CD4-positive, alpha-beta T cell (primary cell): ENCODE measurements at regions not wholly inside any gene's neighbourhood (a gene's known extent, or its start where the extent isn't known, plus 50 kb on each side); places are given as distances from the start of the nearest gene placed in this dataset.

Experiments
- ATAC-seq: fragments of 200-7000 bp; cut with Tn5 transposase; one replicate; pipeline ENCODE4 v1.10.0; 2022; ENCODE audit warnings: mild to moderate bottlenecking; ENCODE audit not compliant: poor library complexity
- CTCF ChIA-PET: fragments of 350-600 bp; sonication (Branson Sonifier 250); formaldehyde crosslinking; loops from one replicate; lab custom pipeline; 2021; ENCODE audit warnings: antibody characterized with exemption, inconsistent platforms; lab: Charles Lee
- POLR2A ChIA-PET: fragments of 350-600 bp; sonication (Branson Sonifier 250); formaldehyde crosslinking; loops from one replicate; lab custom pipeline; 2021; ENCODE audit warnings: antibody characterized with exemption, inconsistent platforms; lab: Charles Lee
- DNase-seq, 14 experiments: peaks; one replicate each; pipeline ENCODE4 v3.0.0-alpha.2; 2013 to 2020; ENCODE audit warnings: mixed read lengths in 2 of 14
- H3K27ac ChIP-seq, 2 donors: one replicate each; pipeline versions ENCODE4 v1.5.1 to v1.7.0; 2013; ENCODE audit warnings: low read length in 2 of 2, low read depth in 1 of 2, mild to moderate bottlenecking in 1 of 2
- H3K27me3 ChIP-seq, 2 experiments: 1 replicate in 1 of 2; 2 replicates in 1 of 2; pipeline versions ENCODE4 v1.6.1 to v1.7.0; 2013; ENCODE audit warnings: low read length in 2 of 2, control low read depth in 1 of 2, mild to moderate bottlenecking in 1 of 2, moderate library complexity in 1 of 2; ENCODE audit not compliant: insufficient read depth in 2 of 2, control insufficient read depth in 1 of 2
- H3K36me3 ChIP-seq: one replicate; pipeline ENCODE4 v1.6.1; 2013; ENCODE audit warnings: low read length, control low read depth; ENCODE audit not compliant: insufficient read depth
- H3K4me1 ChIP-seq: one replicate; pipeline ENCODE4 v1.6.1; 2013; ENCODE audit warnings: low read length, control low read depth; ENCODE audit not compliant: insufficient read depth
- H3K4me3 ChIP-seq: one replicate; pipeline ENCODE4 v1.5.1; 2013; ENCODE audit warnings: mild to moderate bottlenecking, low read length, moderate library complexity
- H3K9me3 ChIP-seq, 2 experiments: 1 replicate in 1 of 2; 2 replicates in 1 of 2; pipeline versions ENCODE4 v1.6.1 to v1.7.0; 2013; ENCODE audit warnings: low read length in 2 of 2, mild to moderate bottlenecking in 2 of 2, control low read depth in 1 of 2, moderate library complexity in 1 of 2; ENCODE audit not compliant: control insufficient read depth in 1 of 2, insufficient read depth in 1 of 2
- H3K27ac Mint-ChIP-seq: one replicate; pipeline ENCODE4 v1.8.0; 2020; ENCODE audit warnings: mixed read lengths
- H3K27me3 Mint-ChIP-seq: one replicate; pipeline ENCODE4 v1.8.0; 2021; ENCODE audit warnings: mixed read lengths
- H3K36me3 Mint-ChIP-seq: one replicate; pipeline ENCODE4 v1.8.0; 2021; ENCODE audit warnings: low read depth, mixed read lengths
- H3K4me1 Mint-ChIP-seq: one replicate; pipeline ENCODE4 v1.8.0; 2021; ENCODE audit warnings: low read depth, mixed read lengths
- H3K4me3 Mint-ChIP-seq: one replicate; pipeline ENCODE4 v1.8.0; 2020; ENCODE audit warnings: mild to moderate bottlenecking, mixed read lengths
- H3K9me3 Mint-ChIP-seq: one replicate; pipeline ENCODE4 v1.8.0; 2020; ENCODE audit warnings: mixed read lengths
- intact Hi-C, 2 experiments: fragments of 100-400 bp; cut with DNase I in 1 of 2; cut with micrococcal nuclease in 1 of 2; formaldehyde crosslinking; loops; one replicate each; pipeline versions ENCODE4 v1.15.1 to v1.9.0; 2023 to 2025; cut with DNase I, micrococcal nuclease
- TF ChIP-seq, protein P1 (sequence below): fragments of 200-600 bp; IDR thresholded peaks from one replicate; pipeline ENCODE4 v1.8.0; 2022; ENCODE audit warnings: antibody characterized with exemption, mild to moderate bottlenecking

DNA sequence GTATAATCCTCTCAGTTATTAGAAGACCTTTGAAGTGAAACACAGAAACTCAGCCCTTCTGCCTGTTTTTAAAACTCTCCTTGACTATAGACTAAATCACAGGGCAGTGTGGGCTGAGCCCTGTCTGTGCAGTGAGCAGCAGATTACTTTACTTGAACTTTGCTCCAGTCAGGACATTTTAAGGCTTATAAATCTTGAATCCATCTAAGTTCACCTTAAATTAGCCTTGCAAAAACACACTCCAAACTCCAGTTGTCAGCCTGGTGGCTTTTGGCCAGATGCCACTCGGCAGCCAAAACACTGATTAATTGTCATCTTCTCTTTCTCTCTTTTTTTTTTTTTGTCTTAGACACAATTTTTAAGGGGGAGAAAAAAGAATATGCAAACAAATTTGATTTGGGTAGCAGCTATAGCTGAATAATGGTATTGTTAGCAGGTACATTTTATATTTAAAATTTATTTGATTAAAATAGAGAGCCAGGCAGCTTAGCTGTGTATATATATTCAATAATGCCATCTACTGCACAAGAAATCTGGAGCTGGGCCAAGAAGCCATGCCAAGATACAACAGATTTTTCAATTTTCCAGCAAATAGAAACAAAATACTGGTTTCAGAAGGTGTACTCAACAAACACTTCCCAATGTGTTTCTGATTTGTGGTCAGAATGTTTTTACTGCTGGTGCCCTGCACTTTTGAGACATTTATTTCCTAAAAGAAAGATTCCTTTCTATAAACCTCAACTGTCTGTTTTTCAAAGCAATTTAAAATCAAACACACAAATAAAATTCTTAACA, 247.7 kb downstream of the TFEC start:
- DNase-seq (no peak), ATAC-seq (no peak)
- no peaks in the 10 kb centered on the region for H3K36me3 Mint-ChIP-seq
- H3K4me1 Mint-ChIP-seq: no peaks in the 10 kb centered on the region
- intact Hi-C loops: no loop called here
- ChIA-PET POLR2A (no interaction called here), CTCF (no interaction called here)
- Histone ChIP-seq H3K9me3 (no peaks in the 10 kb centered on the region), H3K27me3 (no peaks in the 10 kb centered on the region), H3K4me3 (no peak overlapping the region), H3K36me3 (no peaks in the 10 kb centered on the region), H3K27ac (no peak overlapping the region), H3K4me1 (no peaks in the 10 kb centered on the region)
- H3K27ac Mint-ChIP-seq: no peak overlapping the region
- TF ChIP-seq, protein P1, sequence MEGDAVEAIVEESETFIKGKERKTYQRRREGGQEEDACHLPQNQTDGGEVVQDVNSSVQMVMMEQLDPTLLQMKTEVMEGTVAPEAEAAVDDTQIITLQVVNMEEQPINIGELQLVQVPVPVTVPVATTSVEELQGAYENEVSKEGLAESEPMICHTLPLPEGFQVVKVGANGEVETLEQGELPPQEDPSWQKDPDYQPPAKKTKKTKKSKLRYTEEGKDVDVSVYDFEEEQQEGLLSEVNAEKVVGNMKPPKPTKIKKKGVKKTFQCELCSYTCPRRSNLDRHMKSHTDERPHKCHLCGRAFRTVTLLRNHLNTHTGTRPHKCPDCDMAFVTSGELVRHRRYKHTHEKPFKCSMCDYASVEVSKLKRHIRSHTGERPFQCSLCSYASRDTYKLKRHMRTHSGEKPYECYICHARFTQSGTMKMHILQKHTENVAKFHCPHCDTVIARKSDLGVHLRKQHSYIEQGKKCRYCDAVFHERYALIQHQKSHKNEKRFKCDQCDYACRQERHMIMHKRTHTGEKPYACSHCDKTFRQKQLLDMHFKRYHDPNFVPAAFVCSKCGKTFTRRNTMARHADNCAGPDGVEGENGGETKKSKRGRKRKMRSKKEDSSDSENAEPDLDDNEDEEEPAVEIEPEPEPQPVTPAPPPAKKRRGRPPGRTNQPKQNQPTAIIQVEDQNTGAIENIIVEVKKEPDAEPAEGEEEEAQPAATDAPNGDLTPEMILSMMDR: no peak
- no peaks in the 10 kb centered on the region for H3K9me3 Mint-ChIP-seq
- H3K27me3 Mint-ChIP-seq: peaks cover under 1% of the 10 kb centered on the region
- no peak overlapping the region for H3K4me3 Mint-ChIP-seq

DNA sequence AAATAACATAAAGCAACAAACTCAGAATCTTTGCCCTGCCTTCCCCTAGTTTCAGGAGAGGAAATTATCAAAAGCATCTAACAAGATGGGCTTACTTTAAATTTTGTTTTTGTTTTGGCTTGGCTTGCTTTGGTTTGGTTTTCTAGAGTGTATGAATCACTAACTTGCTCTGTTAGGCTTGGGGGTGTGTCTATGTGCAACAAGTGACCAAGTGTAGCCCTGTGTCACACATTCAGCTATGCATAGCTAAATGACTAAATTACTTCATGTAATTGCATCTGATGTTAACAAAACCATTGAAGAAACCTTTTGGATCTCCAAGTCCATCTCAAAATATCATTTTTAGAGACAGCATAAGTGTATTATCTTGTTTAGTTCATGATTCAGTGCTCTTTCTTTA, 251.0 kb downstream of the TFEC start:
- H3K36me3 Mint-ChIP-seq: no peaks in the 10 kb centered on the region
- no peaks in the 10 kb centered on the region for H3K4me1 Mint-ChIP-seq
- POLR2A ChIA-PET: no interaction called here
- no peaks in the 10 kb centered on the region for H3K4me1 ChIP-seq
- H3K27me3 ChIP-seq: no peaks in the 10 kb centered on the region
- DNase-seq (no peak), ATAC-seq (no peak)
- H3K9me3 ChIP-seq: no peaks in the 10 kb centered on the region
- H3K9me3 Mint-ChIP-seq: no peaks in the 10 kb centered on the region
- H3K27ac ChIP-seq: no peak overlapping the region
- intact Hi-C loops: no loop called here
- no peak overlapping the region for H3K27ac Mint-ChIP-seq
- TF ChIP-seq, protein P1: no peak
- no peak overlapping the region for H3K4me3 ChIP-seq
- no peak overlapping the region for H3K4me3 Mint-ChIP-seq
- no peaks in the 10 kb centered on the region for H3K36me3 ChIP-seq
- CTCF ChIA-PET: no interaction called here
- H3K27me3 Mint-ChIP-seq: no peaks in the 10 kb centered on the region

DNA sequence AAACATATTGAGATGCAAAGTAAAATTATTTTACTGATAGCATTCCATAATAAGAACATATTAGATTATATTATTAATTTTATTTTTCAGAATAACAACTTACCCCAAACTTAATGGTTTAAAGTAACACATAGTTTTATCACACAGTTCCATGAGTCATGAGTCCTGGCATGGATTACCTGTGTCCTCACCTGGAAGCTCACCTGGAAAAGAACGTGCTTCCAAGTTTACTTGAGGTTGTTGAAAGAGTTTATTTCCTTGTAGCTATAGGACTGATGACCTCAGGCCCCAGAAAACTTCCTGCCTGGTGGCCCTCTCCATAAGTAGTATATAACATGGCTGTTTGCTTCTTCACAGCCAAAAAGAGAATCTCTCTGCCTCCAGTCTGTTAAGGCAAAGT, 254.6 kb downstream of the TFEC start:
- no peaks in the 10 kb centered on the region for H3K27me3 ChIP-seq
- H3K27ac Mint-ChIP-seq: no peak overlapping the region
- H3K4me3 ChIP-seq: no peak overlapping the region
- CTCF ChIA-PET: no interaction called here
- no peaks in the 10 kb centered on the region for H3K36me3 ChIP-seq
- TF ChIP-seq, protein P1: no peak
- H3K4me1 Mint-ChIP-seq: no peaks in the 10 kb centered on the region
- no peak for DNase-seq
- POLR2A ChIA-PET: no interaction called here
- intact Hi-C loops: no loop called here
- H3K4me1 ChIP-seq: no peaks in the 10 kb centered on the region
- no peaks in the 10 kb centered on the region for H3K9me3 Mint-ChIP-seq
- H3K36me3 Mint-ChIP-seq: no peaks in the 10 kb centered on the region
- H3K4me3 Mint-ChIP-seq: no peak overlapping the region
- no peak overlapping the region for H3K27ac ChIP-seq
- no peaks in the 10 kb centered on the region for H3K27me3 Mint-ChIP-seq
- ATAC-seq: no peak
- H3K9me3 ChIP-seq: no peaks in the 10 kb centered on the region
